ENCODE measurements at regions not wholly inside any gene's neighbourhood (a gene's known extent, or its start where the extent isn't known, plus 50 kb on each side); places are given as distances from the start of the nearest gene placed in this dataset.

GRCh38 chr3:193972832-193973231 lies 163.1 kb upstream of the HES1 start (continued):
- no peak for TF ChIP-seq REST (IDR thresholded peaks at IDR 0.05)
- no peak for TF ChIP-seq FOXA2 (IDR thresholded peaks at IDR 0.05)
- no peak for TF ChIP-seq RAD21 (IDR thresholded peaks at IDR 0.05)

- TF ChIP-seq SP1 (IDR thresholded peaks at IDR 0.05) (no peak), TAF1 (conservative IDR thresholded peaks at IDR 0.05) (no peak), YY1 (IDR thresholded peaks at IDR 0.05) (no peak), JUND (IDR thresholded peaks at IDR 0.05) (no peak), GABPA (IDR thresholded peaks at IDR 0.05 in 1 of 2, conservative IDR thresholded peaks at IDR 0.05 in 1 of 2) (no peak), FOXA1 (IDR thresholded peaks at IDR 0.05) (no peak), NR2F2 (IDR thresholded peaks at IDR 0.05) (no peak), HNF4G (IDR thresholded peaks at IDR 0.05) (no peak), RAD21 (IDR thresholded peaks at IDR 0.05) (no peak)
- TF ChIP-seq, protein P1, sequence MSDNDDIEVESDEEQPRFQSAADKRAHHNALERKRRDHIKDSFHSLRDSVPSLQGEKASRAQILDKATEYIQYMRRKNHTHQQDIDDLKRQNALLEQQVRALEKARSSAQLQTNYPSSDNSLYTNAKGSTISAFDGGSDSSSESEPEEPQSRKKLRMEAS (IDR thresholded peaks at IDR 0.05): no peak
- TF ChIP-seq, protein P2, sequence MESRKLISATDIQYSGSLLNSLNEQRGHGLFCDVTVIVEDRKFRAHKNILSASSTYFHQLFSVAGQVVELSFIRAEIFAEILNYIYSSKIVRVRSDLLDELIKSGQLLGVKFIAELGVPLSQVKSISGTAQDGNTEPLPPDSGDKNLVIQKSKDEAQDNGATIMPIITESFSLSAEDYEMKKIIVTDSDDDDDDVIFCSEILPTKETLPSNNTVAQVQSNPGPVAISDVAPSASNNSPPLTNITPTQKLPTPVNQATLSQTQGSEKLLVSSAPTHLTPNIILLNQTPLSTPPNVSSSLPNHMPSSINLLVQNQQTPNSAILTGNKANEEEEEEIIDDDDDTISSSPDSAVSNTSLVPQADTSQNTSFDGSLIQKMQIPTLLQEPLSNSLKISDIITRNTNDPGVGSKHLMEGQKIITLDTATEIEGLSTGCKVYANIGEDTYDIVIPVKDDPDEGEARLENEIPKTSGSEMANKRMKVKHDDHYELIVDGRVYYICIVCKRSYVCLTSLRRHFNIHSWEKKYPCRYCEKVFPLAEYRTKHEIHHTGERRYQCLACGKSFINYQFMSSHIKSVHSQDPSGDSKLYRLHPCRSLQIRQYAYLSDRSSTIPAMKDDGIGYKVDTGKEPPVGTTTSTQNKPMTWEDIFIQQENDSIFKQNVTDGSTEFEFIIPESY (IDR thresholded peaks at IDR 0.05): no peak
- no peaks in the 10 kb centered on the region for H3K36me3 ChIP-seq (ENCODE audit: control insufficient read depth in 4 of 4, insufficient read depth in 3 of 4, low read depth in 1 of 4, low read length in 3 of 4)
- H3K9me3 ChIP-seq (ENCODE audit: control insufficient read depth in 4 of 4, low read length in 3 of 4): no peaks in the 10 kb centered on the region
- H3K27me3 ChIP-seq (ENCODE audit: control insufficient read depth in 4 of 4, insufficient read depth in 4 of 4, low read length in 3 of 4): no peaks in the 10 kb centered on the region
- H3K27ac ChIP-seq (ENCODE audit: low read depth in 1 of 2, low read length in 2 of 2): no peak overlapping the region
- H3K9ac ChIP-seq (ENCODE audit: low read depth in 1 of 2, low read length in 2 of 2): no peak overlapping the region
- H3K4me1 ChIP-seq (ENCODE audit: control insufficient read depth in 4 of 4, insufficient read depth in 4 of 4, low read length in 3 of 4): peaks cover 0 to 11% (median 4%) of the 10 kb centered on the region in 4 donors
- H3K4me3 ChIP-seq (ENCODE audit: low read depth in 1 of 3, low read length in 3 of 3): no peak overlapping the region
- WGBS: 85% methylated on average over 8 of the region's 8 CpGs
- DNase-seq (ENCODE audit: low spot score): no peak
Observed at GRCh38 chr3:193974191-193974652, 161.7 kb upstream of the HES1 start.

DNA sequence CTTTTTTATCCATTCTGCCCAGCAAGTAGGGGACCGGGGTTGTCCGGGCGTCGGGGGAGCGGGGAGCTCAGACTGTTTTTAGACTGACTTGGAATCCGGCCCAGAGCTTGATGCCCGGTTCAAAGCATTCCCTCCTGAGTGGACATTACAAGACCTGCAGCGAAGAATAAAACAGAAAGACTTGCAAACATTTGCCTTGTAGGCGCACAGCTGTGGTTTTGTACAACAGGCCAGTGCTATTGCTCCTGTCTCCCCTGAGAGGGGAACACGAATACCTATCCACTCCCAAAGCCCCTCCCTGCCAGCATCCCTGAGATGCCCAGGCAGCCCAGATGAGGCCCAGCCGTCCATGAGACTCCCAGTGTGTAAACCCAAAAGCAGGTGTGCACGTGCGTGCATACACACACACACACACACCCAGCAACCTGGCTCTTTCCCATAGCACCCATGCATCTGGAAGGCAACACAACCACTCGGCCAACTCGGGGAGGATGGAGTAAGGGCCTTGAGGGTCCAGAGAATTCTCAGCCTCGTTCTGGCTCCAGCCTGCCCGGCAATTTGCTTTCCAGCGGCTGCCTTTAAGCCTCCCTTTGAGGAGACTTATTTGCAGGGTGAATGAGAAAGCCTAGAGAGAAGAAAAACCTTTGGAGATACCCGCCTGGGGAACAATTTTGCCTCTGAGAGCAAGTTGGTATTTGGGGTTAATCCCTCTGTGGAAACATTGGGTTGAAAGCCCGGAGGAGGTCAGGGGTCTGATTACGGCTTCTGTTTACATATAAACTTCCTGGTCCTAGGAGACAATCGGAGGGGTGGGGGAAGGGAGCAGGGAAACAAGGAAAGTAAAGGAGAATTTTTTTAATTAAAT lies 161.0 kb upstream of the HES1 start:
- peaks cover 0 to 11% (median 4%) of the 10 kb centered on the region in 4 donors for H3K4me1 ChIP-seq (ENCODE audit: control insufficient read depth in 4 of 4, insufficient read depth in 4 of 4, low read length in 3 of 4)
- DNase-seq (ENCODE audit: low spot score): no peak

More for the DNA sequence above, 161.0 kb upstream of the HES1 start:
- no peak overlapping the region for H3K4me3 ChIP-seq (ENCODE audit: low read depth in 1 of 3, low read length in 3 of 3)
- 68% methylated on average over 22 of the region's 22 CpGs for WGBS
- no peak overlapping the region for H3K27ac ChIP-seq (ENCODE audit: low read depth in 1 of 2, low read length in 2 of 2)
- TF ChIP-seq NR2F2 (IDR thresholded peaks at IDR 0.05) (peak; percentile 78), FOXA1 (IDR thresholded peaks at IDR 0.05) (no peak), RAD21 (IDR thresholded peaks at IDR 0.05) (peak; percentile 21 to 39), SP1 (IDR thresholded peaks at IDR 0.05) (peak; percentile 46), RXRA (IDR thresholded peaks at IDR 0.05) (peak; percentile 48 to 60), HNF4A (conservative IDR thresholded peaks at IDR 0.05) (peak; percentile 19 to 52)
- TF ChIP-seq, protein P3, sequence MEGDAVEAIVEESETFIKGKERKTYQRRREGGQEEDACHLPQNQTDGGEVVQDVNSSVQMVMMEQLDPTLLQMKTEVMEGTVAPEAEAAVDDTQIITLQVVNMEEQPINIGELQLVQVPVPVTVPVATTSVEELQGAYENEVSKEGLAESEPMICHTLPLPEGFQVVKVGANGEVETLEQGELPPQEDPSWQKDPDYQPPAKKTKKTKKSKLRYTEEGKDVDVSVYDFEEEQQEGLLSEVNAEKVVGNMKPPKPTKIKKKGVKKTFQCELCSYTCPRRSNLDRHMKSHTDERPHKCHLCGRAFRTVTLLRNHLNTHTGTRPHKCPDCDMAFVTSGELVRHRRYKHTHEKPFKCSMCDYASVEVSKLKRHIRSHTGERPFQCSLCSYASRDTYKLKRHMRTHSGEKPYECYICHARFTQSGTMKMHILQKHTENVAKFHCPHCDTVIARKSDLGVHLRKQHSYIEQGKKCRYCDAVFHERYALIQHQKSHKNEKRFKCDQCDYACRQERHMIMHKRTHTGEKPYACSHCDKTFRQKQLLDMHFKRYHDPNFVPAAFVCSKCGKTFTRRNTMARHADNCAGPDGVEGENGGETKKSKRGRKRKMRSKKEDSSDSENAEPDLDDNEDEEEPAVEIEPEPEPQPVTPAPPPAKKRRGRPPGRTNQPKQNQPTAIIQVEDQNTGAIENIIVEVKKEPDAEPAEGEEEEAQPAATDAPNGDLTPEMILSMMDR (IDR thresholded peaks at IDR 0.05; ENCODE audit: low read depth, low read length, missing input control): no peak
- no peaks in the 10 kb centered on the region for H3K9me3 ChIP-seq (ENCODE audit: control insufficient read depth in 4 of 4, low read length in 3 of 4)
- no peaks in the 10 kb centered on the region for H3K36me3 ChIP-seq (ENCODE audit: control insufficient read depth in 4 of 4, insufficient read depth in 3 of 4, low read depth in 1 of 4, low read length in 3 of 4)
- no peak overlapping the region for H3K9ac ChIP-seq (ENCODE audit: low read depth in 1 of 2, low read length in 2 of 2)
- no peaks in the 10 kb centered on the region for H3K27me3 ChIP-seq (ENCODE audit: control insufficient read depth in 4 of 4, insufficient read depth in 4 of 4, low read length in 3 of 4)

All from liver (tissue), 8 donors.